CD8-positive, alpha-beta memory T cell (primary cell): ENCODE measurements at regions not wholly inside any gene's neighbourhood (a gene's known extent, or its start where the extent isn't known, plus 50 kb on each side); places are given as distances from the start of the nearest gene placed in this dataset.
"Not testable (repeated sequence)": the region's sequence is repeated elsewhere in the genome, so short reads cannot be mapped to it uniquely, and the experiment has no call there.

Source experiments
- CTCF ChIA-PET: fragments of 350-600 bp; sonication (Branson Sonifier 250); formaldehyde crosslinking; loops from one replicate; lab custom pipeline; 2021; ENCODE audit warnings: antibody characterized with exemption; lab: Charles Lee
- POLR2A ChIA-PET: fragments of 350-600 bp; sonication (Branson Sonifier 250); formaldehyde crosslinking; loops from one replicate; lab custom pipeline; 2021; ENCODE audit warnings: antibody characterized with exemption; lab: Charles Lee
- DNase-seq, 5 donors: peaks; one replicate each; pipeline versions ENCODE4 v3.0.0 to v3.0.0-alpha.2; 2020 to 2022; ENCODE audit warnings: mixed read lengths in 1 of 5
- H3K27ac ChIP-seq: one replicate; pipeline ENCODE4 v1.7.0; 2013; ENCODE audit warnings: low read depth, mild to moderate bottlenecking, low read length, moderate library complexity
- H3K27me3 ChIP-seq: 2 replicates; pipeline ENCODE4 v1.7.0; 2013; ENCODE audit warnings: low read length, mild to moderate bottlenecking; ENCODE audit not compliant: insufficient read depth, poor library complexity, severe bottlenecking
- H3K36me3 ChIP-seq: 2 replicates; pipeline ENCODE4 v1.7.0; 2013; ENCODE audit warnings: mild to moderate bottlenecking, low read length, moderate library complexity; ENCODE audit not compliant: insufficient read depth
- H3K4me1 ChIP-seq: 2 replicates; pipeline ENCODE4 v1.7.0; 2013; ENCODE audit warnings: mild to moderate bottlenecking, low read length, moderate library complexity; ENCODE audit not compliant: insufficient read depth
- H3K4me3 ChIP-seq: 2 replicates; pipeline ENCODE4 v1.7.0; 2013; ENCODE audit warnings: mild to moderate bottlenecking, low read length
- H3K9me3 ChIP-seq: 2 replicates; pipeline ENCODE4 v1.7.0; 2013; ENCODE audit warnings: mild to moderate bottlenecking, low read length
- H3K27ac Mint-ChIP-seq, 8 donors: one replicate each; pipeline ENCODE4 v1.8.0; 2020 to 2021; ENCODE audit warnings: mixed read lengths in 8 of 8, mild to moderate bottlenecking in 6 of 8, inconsistent platforms in 3 of 8, moderate library complexity in 3 of 8
- H3K27me3 Mint-ChIP-seq, 2 donors: one replicate each; pipeline ENCODE4 v1.8.0; 2020 to 2021; ENCODE audit warnings: mixed read lengths in 2 of 2, mild to moderate bottlenecking in 1 of 2, moderate library complexity in 1 of 2
- H3K36me3 Mint-ChIP-seq, 3 donors: one replicate each; pipeline ENCODE4 v1.8.0; 2020 to 2021; ENCODE audit warnings: mixed read lengths in 3 of 3, inconsistent platforms in 1 of 3, mild to moderate bottlenecking in 1 of 3
- H3K4me1 Mint-ChIP-seq, 3 donors: one replicate each; pipeline ENCODE4 v1.8.0; 2020 to 2021; ENCODE audit warnings: mixed read lengths in 3 of 3, inconsistent platforms in 1 of 3, mild to moderate bottlenecking in 1 of 3
- H3K4me3 Mint-ChIP-seq, 7 donors: one replicate each; pipeline ENCODE4 v1.8.0; 2020 to 2021; ENCODE audit warnings: mixed read lengths in 7 of 7, mild to moderate bottlenecking in 6 of 7, moderate library complexity in 4 of 7, inconsistent platforms in 2 of 7
- H3K9me3 Mint-ChIP-seq, 5 donors: one replicate each; pipeline ENCODE4 v1.8.0; 2020 to 2022; ENCODE audit warnings: mixed read lengths in 5 of 5, mild to moderate bottlenecking in 3 of 5, moderate library complexity in 2 of 5, inconsistent platforms in 1 of 5

DNA sequence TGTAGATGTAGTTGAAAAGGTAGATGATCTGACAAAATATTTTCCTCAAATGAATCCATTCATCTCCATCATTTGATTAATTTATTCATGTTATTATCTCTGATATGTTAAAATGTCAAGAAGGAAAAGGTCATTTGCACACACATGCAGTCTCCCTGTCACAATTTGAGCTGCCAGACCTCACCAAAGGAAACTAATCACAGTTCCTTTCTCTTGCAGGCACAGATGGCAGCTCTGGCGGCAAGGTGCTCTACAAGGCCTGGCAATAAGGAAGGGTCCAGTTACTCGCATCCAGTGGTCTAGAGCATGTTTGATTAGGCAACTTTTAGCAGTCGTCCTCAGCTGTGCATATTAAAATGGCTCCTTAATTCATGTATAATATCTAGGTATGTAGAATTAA, 120.1 kb downstream of the FEM1C start:
- Histone ChIP-seq H3K27me3 (no peaks in the 10 kb centered on the region), H3K27ac (no peak overlapping the region), H3K9me3 (no peaks in the 10 kb centered on the region), H3K36me3 (no peaks in the 10 kb centered on the region), H3K4me3 (no peak overlapping the region), H3K4me1 (no peaks in the 10 kb centered on the region)
- Mint-ChIP-seq H3K36me3 (no peaks in the 10 kb centered on the region), H3K9me3 (no peaks in the 10 kb centered on the region), H3K4me1 (no peaks in the 10 kb centered on the region), H3K4me3 (no peak overlapping the region), H3K27me3 (peaks cover 0 to 8% of the 10 kb centered on the region in 2 donors), H3K27ac (no peak overlapping the region)
- ChIA-PET CTCF (no interaction called here), POLR2A (no interaction called here)
- DNase-seq: no peak

GRCh38 chr5:115424030-115424429, 120.5 kb downstream of the FEM1C start:
- Histone ChIP-seq H3K4me1 (no peaks in the 10 kb centered on the region), H3K9me3 (no peaks in the 10 kb centered on the region), H3K36me3 (no peaks in the 10 kb centered on the region), H3K27ac (no peak overlapping the region), H3K4me3 (no peak overlapping the region), H3K27me3 (no peaks in the 10 kb centered on the region)
- CTCF ChIA-PET: no interaction called here
- Mint-ChIP-seq H3K27ac (no peak overlapping the region), H3K4me3 (no peak overlapping the region), H3K36me3 (no peaks in the 10 kb centered on the region), H3K4me1 (no peaks in the 10 kb centered on the region), H3K27me3 (peaks cover 0 to 9% of the 10 kb centered on the region in 2 donors), H3K9me3 (no peaks in the 10 kb centered on the region)
- POLR2A ChIA-PET: no interaction called here
- no peak for DNase-seq

- Histone ChIP-seq H3K9me3 (no peaks in the 10 kb centered on the region), H3K4me3 (no peak overlapping the region), H3K27ac (no peak overlapping the region), H3K27me3 (no peaks in the 10 kb centered on the region), H3K36me3 (no peaks in the 10 kb centered on the region), H3K4me1 (no peaks in the 10 kb centered on the region)
- no peaks in the 10 kb centered on the region for H3K4me1 Mint-ChIP-seq
- no peak for DNase-seq
- peaks cover 0 to 14% of the 10 kb centered on the region in 2 donors for H3K27me3 Mint-ChIP-seq
- H3K9me3 Mint-ChIP-seq: no peaks in the 10 kb centered on the region
- POLR2A ChIA-PET: no interaction called here
- H3K36me3 Mint-ChIP-seq: no peaks in the 10 kb centered on the region
- H3K27ac Mint-ChIP-seq: no peak overlapping the region
- H3K4me3 Mint-ChIP-seq: no peak overlapping the region
- CTCF ChIA-PET: no interaction called here
Measured at GRCh38 chr5:115423541-115423940, 121.0 kb downstream of the FEM1C start.

- no peak overlapping the region for H3K27ac ChIP-seq
- H3K4me3 Mint-ChIP-seq: no peak overlapping the region
- H3K27ac Mint-ChIP-seq: peak overlapping the region in 1 of 8 donors; percentile 43
- H3K4me3 ChIP-seq: no peak overlapping the region
- H3K27me3 ChIP-seq: no peaks in the 10 kb centered on the region
- no peaks in the 10 kb centered on the region for H3K36me3 Mint-ChIP-seq
- H3K36me3 ChIP-seq: no peaks in the 10 kb centered on the region
- no peak for DNase-seq
- H3K9me3 Mint-ChIP-seq: no peaks in the 10 kb centered on the region
- peaks cover 0 to 19% of the 10 kb centered on the region in 2 donors for H3K27me3 Mint-ChIP-seq
- no peaks in the 10 kb centered on the region for H3K9me3 ChIP-seq
- ChIA-PET POLR2A (no interaction called here), CTCF (no interaction called here)
- H3K4me1 ChIP-seq: no peaks in the 10 kb centered on the region
- H3K4me1 Mint-ChIP-seq: no peaks in the 10 kb centered on the region
Measured at GRCh38 chr5:115423051-115423450, 121.5 kb downstream of the FEM1C start.

DNA sequence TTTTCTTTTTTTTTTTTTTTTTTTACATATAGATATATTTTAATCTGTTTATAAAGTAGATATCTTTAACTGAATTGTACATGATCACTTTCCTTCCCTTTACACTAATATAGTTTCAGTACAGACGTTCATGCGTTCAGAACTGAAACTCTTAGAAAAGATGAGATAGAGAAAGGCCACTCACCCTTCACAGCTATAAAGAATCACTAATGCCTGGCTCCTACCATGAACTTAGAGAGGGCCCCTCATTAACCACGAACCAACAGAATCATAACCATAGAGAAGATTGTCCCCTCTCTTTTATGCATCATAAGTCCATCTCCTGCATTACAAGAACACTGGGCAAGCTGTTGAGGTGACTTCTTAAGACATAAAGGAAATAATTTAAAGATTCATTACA, 123.8 kb downstream of the FEM1C start:
- peaks cover 0 to 20% of the 10 kb centered on the region in 2 donors for H3K27me3 Mint-ChIP-seq
- POLR2A ChIA-PET: interaction anchor here (0.6 kb wide), 1 partner anchor 35 kb away, joined by 4 read pairs; no protein-coding TSS in a partner anchor
- H3K27me3 ChIP-seq, H3K9me3 Mint-ChIP-seq, H3K27ac ChIP-seq, H3K4me1 ChIP-seq, H3K4me1 Mint-ChIP-seq, DNase-seq, H3K9me3 ChIP-seq, H3K36me3 Mint-ChIP-seq, CTCF ChIA-PET, H3K4me3 Mint-ChIP-seq, H3K4me3 ChIP-seq, H3K27ac Mint-ChIP-seq, H3K36me3 ChIP-seq: not testable (repeated sequence)

- Mint-ChIP-seq H3K4me3 (no peak overlapping the region), H3K36me3 (no peaks in the 10 kb centered on the region), H3K27me3 (peaks cover 0 to 20% of the 10 kb centered on the region in 2 donors), H3K9me3 (no peaks in the 10 kb centered on the region), H3K27ac (no peak overlapping the region), H3K4me1 (no peaks in the 10 kb centered on the region)
- DNase-seq: no peak
- H3K4me3 ChIP-seq: no peak overlapping the region
- no peaks in the 10 kb centered on the region for H3K36me3 ChIP-seq
- H3K4me1 ChIP-seq: no peaks in the 10 kb centered on the region
- no peak overlapping the region for H3K27ac ChIP-seq
- ChIA-PET CTCF (no interaction called here), POLR2A (no interaction called here)
- no peaks in the 10 kb centered on the region for H3K9me3 ChIP-seq
- H3K27me3 ChIP-seq: no peaks in the 10 kb centered on the region
Measured at GRCh38 chr5:115419846-115420585, 123.6 kb upstream of the CCDC112 start.

GRCh38 chr5:115418788-115419187, 122.3 kb upstream of the CCDC112 start:
- no peaks in the 10 kb centered on the region for H3K9me3 ChIP-seq
- Mint-ChIP-seq H3K9me3 (no peaks in the 10 kb centered on the region), H3K27ac (no peak overlapping the region), H3K36me3 (peaks cover 0 to 1% (median 0%) of the 10 kb centered on the region in 3 donors), H3K27me3 (peaks cover 0 to 12% of the 10 kb centered on the region in 2 donors), H3K4me1 (no peaks in the 10 kb centered on the region), H3K4me3 (no peak overlapping the region)
- no peak overlapping the region for H3K4me3 ChIP-seq
- H3K36me3 ChIP-seq: no peaks in the 10 kb centered on the region
- CTCF ChIA-PET: no interaction called here
- no peaks in the 10 kb centered on the region for H3K27me3 ChIP-seq
- H3K4me1 ChIP-seq: no peaks in the 10 kb centered on the region
- H3K27ac ChIP-seq: no peak overlapping the region
- no peak for DNase-seq
- POLR2A ChIA-PET: no interaction called here

DNA sequence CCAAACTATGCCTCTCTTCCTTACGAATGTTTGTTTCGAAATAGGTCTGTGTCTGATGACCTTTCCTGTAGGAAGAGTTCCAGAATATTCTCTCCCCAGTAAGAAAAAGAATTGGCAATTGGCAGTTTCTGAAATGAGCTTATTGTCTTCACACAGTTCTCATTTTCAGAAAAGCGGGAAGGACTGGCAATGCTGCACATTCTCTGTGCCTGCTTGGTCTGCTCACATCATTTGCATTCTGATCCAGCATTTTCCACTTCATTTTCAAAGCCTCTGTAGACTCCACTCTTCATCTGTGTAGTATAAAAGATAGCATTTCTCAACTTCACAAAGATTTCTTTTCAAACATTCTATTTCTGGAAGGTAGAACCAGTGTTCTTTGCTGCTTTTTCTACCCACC, 120.6 kb upstream of the CCDC112 start:
- Mint-ChIP-seq H3K4me3 (no peak overlapping the region), H3K9me3 (no peaks in the 10 kb centered on the region), H3K4me1 (no peaks in the 10 kb centered on the region), H3K27ac (no peak overlapping the region), H3K36me3 (peaks cover 0 to 1% (median 0%) of the 10 kb centered on the region in 3 donors), H3K27me3 (peaks cover 0 to 12% of the 10 kb centered on the region in 2 donors)
- H3K4me1 ChIP-seq: no peaks in the 10 kb centered on the region
- no peak for DNase-seq
- H3K36me3 ChIP-seq: no peaks in the 10 kb centered on the region
- ChIA-PET CTCF (no interaction called here), POLR2A (no interaction called here)
- H3K27ac ChIP-seq: no peak overlapping the region
- no peaks in the 10 kb centered on the region for H3K9me3 ChIP-seq
- no peaks in the 10 kb centered on the region for H3K27me3 ChIP-seq
- H3K4me3 ChIP-seq: no peak overlapping the region
